ENCODE measurements at regions not wholly inside any gene's neighbourhood (a gene's known extent, or its start where the extent isn't known, plus 50 kb on each side); places are given as distances from the start of the nearest gene placed in this dataset.
"Not testable (repeated sequence)": the region's sequence is repeated elsewhere in the genome, so short reads cannot be mapped to it uniquely, and the experiment has no call there.

- not testable (repeated sequence) for TF ChIP-seq CTCF (IDR thresholded peaks at IDR 0.05; ENCODE audit: extremely low read depth in 1 of 2, insufficient read depth in 1 of 2, low read depth in 1 of 2, low read length in 2 of 2); EZH2 (IDR thresholded peaks at IDR 0.05; ENCODE audit: borderline replicate concordance, low read depth, low read length, severe bottlenecking); JUN (IDR thresholded peaks at IDR 0.05; ENCODE audit: borderline replicate concordance, insufficient read depth, insufficient read length, low read depth); GATA2 (IDR thresholded peaks at IDR 0.05; ENCODE audit: insufficient read depth, insufficient read length, low read depth, low read length); POLR2A (IDR thresholded peaks at IDR 0.05; ENCODE audit: low read depth, low read length)
Measured at GRCh38 chr1:96224229-96224628, 497.4 kb upstream of the PTBP2 start.

All from endothelial cell of umbilical vein (primary cell).